ENCODE measurements at regions not wholly inside any gene's neighbourhood (a gene's known extent, or its start where the extent isn't known, plus 50 kb on each side); places are given as distances from the start of the nearest gene placed in this dataset.

DNA sequence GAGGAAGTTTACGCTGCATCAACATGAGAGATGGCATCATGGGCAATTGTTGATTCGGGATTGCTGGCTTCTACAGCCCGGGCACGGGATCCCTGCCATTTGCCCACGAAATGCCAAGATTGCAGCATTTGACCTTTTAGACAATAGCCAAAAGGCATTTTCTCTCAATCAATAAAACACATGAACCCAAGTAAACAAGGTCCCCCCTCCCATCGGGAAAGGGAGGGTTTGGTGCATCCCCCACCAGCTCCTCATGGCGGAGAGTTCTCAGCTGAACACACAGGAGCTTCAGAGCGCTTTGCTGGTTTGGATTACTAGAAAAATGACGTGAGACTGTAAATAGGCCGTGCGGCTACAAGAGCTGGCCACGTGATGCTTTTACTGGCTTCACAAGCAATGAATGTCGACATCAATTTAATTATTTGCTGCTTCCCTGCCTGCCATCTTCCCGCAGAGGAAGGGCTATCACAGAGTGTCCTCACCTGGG lies 147.6 kb downstream of the C16orf95 start:
- H3K4me3 ChIP-seq (ENCODE audit: low read length), result no peak overlapping the region
- no peak for TF ChIP-seq CTCF (conservative IDR thresholded peaks at IDR 0.05; ENCODE audit: low read depth, low read length)
- no peak for DNase-seq (ENCODE audit: low read depth)

- TF ChIP-seq CTCF (conservative IDR thresholded peaks at IDR 0.05; ENCODE audit: low read depth, low read length), result no peak
- no peak for DNase-seq (ENCODE audit: low read depth)
- no peak overlapping the region for H3K4me3 ChIP-seq (ENCODE audit: low read length)
These were observed 146.9 kb downstream of the C16orf95 start for GRCh38 chr16:87170310-87170709.

DNA sequence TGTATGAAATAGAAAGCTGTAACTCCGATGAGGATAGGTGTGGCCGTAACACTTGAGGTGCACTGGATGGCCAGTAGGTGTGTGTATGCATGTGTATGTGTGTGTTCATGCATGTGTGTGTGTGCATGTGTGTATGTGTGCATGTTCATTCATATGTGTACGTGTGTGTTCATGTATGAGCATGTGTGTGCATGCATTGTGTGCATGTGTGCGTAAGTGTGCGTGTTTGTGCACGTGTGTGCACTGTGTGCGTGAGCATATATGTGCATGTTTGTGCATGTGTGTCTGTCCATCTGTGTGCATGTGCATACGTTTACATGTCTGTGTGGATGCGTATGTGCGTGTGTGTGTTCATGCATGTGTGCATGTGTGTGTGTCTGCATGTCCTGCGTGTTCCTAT lies 145.5 kb downstream of the C16orf95 start:
- H3K4me3 ChIP-seq (ENCODE audit: low read length), result no peak overlapping the region
- DNase-seq (ENCODE audit: low read depth), result no peak
- TF ChIP-seq CTCF (conservative IDR thresholded peaks at IDR 0.05; ENCODE audit: low read depth, low read length), result no peak

- no peak overlapping the region for H3K4me3 ChIP-seq (ENCODE audit: low read length)
- no peak for DNase-seq (ENCODE audit: low read depth)
- TF ChIP-seq CTCF (conservative IDR thresholded peaks at IDR 0.05; ENCODE audit: low read depth, low read length), result peak; percentile 28
These were observed 144.6 kb downstream of the C16orf95 start for GRCh38 chr16:87172632-87173031.

- no peak for TF ChIP-seq CTCF (conservative IDR thresholded peaks at IDR 0.05; ENCODE audit: low read depth, low read length)
- H3K4me3 ChIP-seq (ENCODE audit: low read length), result no peak overlapping the region
- DNase-seq (ENCODE audit: low read depth), result no peak
These were observed 143.8 kb downstream of the C16orf95 start for GRCh38 chr16:87173294-87173893.

DNA sequence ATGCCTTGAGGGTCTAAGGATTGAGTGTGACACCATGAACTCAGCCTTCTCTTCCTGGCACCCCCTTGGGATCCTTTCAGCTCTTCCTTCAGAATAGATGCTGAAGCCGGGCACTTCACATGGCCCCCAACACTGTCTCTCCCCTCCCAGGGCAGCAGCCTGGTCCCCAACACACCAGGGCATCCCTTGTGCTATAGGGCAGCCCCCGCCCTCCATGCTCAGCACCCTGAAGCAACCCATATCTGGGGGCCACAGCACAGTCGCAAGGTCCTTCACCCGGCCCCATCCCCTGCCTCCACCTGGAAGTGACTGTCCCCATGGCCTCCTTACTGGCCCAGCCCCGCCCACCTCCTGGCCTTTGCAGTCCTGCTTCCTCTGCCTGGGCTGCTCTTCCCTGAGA lies 143.1 kb downstream of the C16orf95 start:
- TF ChIP-seq CTCF (conservative IDR thresholded peaks at IDR 0.05; ENCODE audit: low read depth, low read length), result no peak
- no peak for DNase-seq (ENCODE audit: low read depth)
- H3K4me3 ChIP-seq (ENCODE audit: low read length), result no peak overlapping the region

DNA sequence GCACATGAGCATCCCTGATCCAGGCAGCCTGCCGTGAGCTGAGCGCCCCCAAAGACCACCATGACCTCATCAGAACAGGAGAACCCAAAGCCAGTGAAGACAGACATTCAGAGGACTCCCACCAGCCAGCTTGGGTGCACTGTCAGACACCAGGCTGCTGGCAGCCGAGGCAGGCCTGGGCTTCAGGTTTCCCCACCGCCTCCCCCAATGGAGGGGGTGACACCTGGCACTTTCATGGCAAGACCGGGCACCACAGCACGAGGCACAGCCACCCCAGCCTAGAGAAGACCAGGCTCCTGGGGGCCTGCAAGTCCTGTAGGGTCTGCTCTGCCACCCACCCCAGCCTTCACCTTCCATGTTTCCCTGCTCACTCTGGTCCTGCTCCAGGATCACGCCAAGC lies 140.5 kb downstream of the C16orf95 start:
- TF ChIP-seq CTCF (conservative IDR thresholded peaks at IDR 0.05; ENCODE audit: low read depth, low read length), result no peak
- DNase-seq (ENCODE audit: low read depth), result no peak
- H3K4me3 ChIP-seq (ENCODE audit: low read length), result no peak overlapping the region
